ENCODE measurements at regions not wholly inside any gene's neighbourhood (a gene's known extent, or its start where the extent isn't known, plus 50 kb on each side); places are given as distances from the start of the nearest gene placed in this dataset.

DNA sequence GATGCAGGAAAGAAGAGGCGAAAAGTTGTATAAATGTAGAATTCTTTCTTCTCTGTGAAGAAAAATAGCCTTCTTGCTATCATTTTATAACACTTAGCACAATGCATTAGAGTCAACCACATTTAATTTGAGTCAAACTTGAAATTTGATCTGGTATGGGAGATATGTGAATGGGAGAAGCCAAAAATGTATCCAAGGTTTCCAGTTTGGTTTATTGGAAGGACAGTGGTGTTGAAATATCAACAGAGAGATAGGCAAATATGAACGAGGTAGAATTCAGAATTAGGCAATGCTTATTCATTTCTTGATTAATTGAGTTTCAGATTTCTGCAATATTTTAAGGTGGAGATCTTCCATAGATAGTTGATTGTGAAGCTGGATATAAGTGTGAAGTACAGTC lies 991.9 kb upstream of the CHAC2 start:
- ATAC-seq (ENCODE audit: low FRiP score in 2 of 2): no peak
- Histone ChIP-seq H3K27ac (no peak overlapping the region), H3K4me1 (no peaks in the 10 kb centered on the region)

DNA sequence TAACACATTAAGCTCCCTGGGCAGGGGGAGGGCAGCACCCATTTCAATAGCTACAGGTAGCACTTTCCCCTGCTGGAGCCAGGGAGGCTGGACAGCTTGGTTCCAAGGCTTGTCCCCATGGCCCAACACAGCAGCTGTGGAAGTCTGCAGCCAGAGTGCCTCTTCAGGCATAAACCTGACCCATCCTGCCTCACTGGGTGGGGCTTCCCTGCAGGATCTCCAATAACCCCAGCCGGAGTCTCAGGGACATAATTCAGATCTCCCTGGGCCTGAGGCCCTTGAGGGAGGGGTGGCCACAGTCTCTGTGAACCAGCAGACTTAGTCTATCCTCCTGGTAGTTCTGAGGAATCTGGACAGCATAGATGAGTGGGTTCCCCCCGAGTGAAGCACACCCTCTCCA lies 1001.9 kb upstream of the CHAC2 start:
- H3K36me3 ChIP-seq: no peaks in the 10 kb centered on the region
- no peak overlapping the region for H3K4me3 ChIP-seq
- H3K9me3 ChIP-seq: no peaks in the 10 kb centered on the region
- WGBS, 2 donors: 85% methylated on average over 2 of the region's 2 CpGs; no CpG with 5 or more reads in 1 of the 2 donors
- ATAC-seq (ENCODE audit: low FRiP score in 2 of 2) (no peak), DNase-seq (no peak)
- no peak for TF ChIP-seq POLR2A (IDR thresholded peaks at IDR 0.05)
- TF ChIP-seq EP300 (IDR thresholded peaks at IDR 0.05): no peak
- no peak for TF ChIP-seq POLR2AphosphoS5 (IDR thresholded peaks at IDR 0.05)
- TF ChIP-seq, protein P1, sequence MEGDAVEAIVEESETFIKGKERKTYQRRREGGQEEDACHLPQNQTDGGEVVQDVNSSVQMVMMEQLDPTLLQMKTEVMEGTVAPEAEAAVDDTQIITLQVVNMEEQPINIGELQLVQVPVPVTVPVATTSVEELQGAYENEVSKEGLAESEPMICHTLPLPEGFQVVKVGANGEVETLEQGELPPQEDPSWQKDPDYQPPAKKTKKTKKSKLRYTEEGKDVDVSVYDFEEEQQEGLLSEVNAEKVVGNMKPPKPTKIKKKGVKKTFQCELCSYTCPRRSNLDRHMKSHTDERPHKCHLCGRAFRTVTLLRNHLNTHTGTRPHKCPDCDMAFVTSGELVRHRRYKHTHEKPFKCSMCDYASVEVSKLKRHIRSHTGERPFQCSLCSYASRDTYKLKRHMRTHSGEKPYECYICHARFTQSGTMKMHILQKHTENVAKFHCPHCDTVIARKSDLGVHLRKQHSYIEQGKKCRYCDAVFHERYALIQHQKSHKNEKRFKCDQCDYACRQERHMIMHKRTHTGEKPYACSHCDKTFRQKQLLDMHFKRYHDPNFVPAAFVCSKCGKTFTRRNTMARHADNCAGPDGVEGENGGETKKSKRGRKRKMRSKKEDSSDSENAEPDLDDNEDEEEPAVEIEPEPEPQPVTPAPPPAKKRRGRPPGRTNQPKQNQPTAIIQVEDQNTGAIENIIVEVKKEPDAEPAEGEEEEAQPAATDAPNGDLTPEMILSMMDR (IDR thresholded peaks at IDR 0.05): no peak
- no peak overlapping the region for H3K27ac ChIP-seq
- no peaks in the 10 kb centered on the region for H3K27me3 ChIP-seq
- H3K4me1 ChIP-seq: no peaks in the 10 kb centered on the region

More for the DNA sequence above, 991.9 kb upstream of the CHAC2 start:
- no peak overlapping the region for H3K4me3 ChIP-seq
- no peaks in the 10 kb centered on the region for H3K36me3 ChIP-seq
- no peak for DNase-seq
- H3K9me3 ChIP-seq: no peaks in the 10 kb centered on the region
- no peaks in the 10 kb centered on the region for H3K27me3 ChIP-seq
- TF ChIP-seq POLR2A (IDR thresholded peaks at IDR 0.05): no peak
- WGBS, 2 donors: 67 to 71% methylated on average over 2 of the region's 2 CpGs

- Histone ChIP-seq H3K27me3 (no peaks in the 10 kb centered on the region), H3K36me3 (no peaks in the 10 kb centered on the region), H3K4me1 (no peaks in the 10 kb centered on the region), H3K9me3 (peaks cover 0 to 16% (median 0%) of the 10 kb centered on the region in 4 donors), H3K27ac (no peak overlapping the region), H3K4me3 (no peak overlapping the region)
- ATAC-seq (ENCODE audit: low FRiP score in 2 of 2) (no peak), DNase-seq (no peak)
- 82 to 84% methylated on average over 3 of the region's 3 CpGs for WGBS, 2 donors
- TF ChIP-seq POLR2AphosphoS5 (IDR thresholded peaks at IDR 0.05): no peak
- TF ChIP-seq EP300 (IDR thresholded peaks at IDR 0.05): no peak
- TF ChIP-seq POLR2A (IDR thresholded peaks at IDR 0.05): no peak
Observed at GRCh38 chr2:52749764-52750163, 1017.8 kb upstream of the CHAC2 start.

GRCh38 chr2:52745144-52745543 lies 1022.5 kb upstream of the CHAC2 start:
- Histone ChIP-seq H3K27me3 (no peaks in the 10 kb centered on the region), H3K36me3 (no peaks in the 10 kb centered on the region), H3K9me3 (peaks cover 0 to 16% (median 0%) of the 10 kb centered on the region in 4 donors), H3K4me3 (no peak overlapping the region), H3K4me1 (no peaks in the 10 kb centered on the region), H3K27ac (no peak overlapping the region)
- ATAC-seq (ENCODE audit: low FRiP score in 2 of 2): no peak
- WGBS, 2 donors: 81 to 89% methylated on average over 1 of the region's 1 CpG
- TF ChIP-seq EP300 (IDR thresholded peaks at IDR 0.05) (no peak), POLR2A (IDR thresholded peaks at IDR 0.05) (no peak), POLR2AphosphoS5 (IDR thresholded peaks at IDR 0.05) (no peak)
- TF ChIP-seq, protein P1 (IDR thresholded peaks at IDR 0.05): no peak
- no peak for DNase-seq

GRCh38 chr2:52732849-52733395 lies 1034.7 kb upstream of the CHAC2 start:
- Histone ChIP-seq H3K27me3 (no peaks in the 10 kb centered on the region), H3K4me1 (no peaks in the 10 kb centered on the region), H3K4me3 (no peak overlapping the region), H3K9me3 (peaks cover 0 to 2% (median 0%) of the 10 kb centered on the region in 4 donors), H3K27ac (no peak overlapping the region), H3K36me3 (no peaks in the 10 kb centered on the region)
- no peak for DNase-seq
- ATAC-seq (ENCODE audit: low FRiP score in 2 of 2): no peak
- 62 to 67% methylated on average over 3 of the region's 3 CpGs for WGBS, 2 donors
- no peak for TF ChIP-seq POLR2AphosphoS5 (IDR thresholded peaks at IDR 0.05)
- TF ChIP-seq, protein P1 (IDR thresholded peaks at IDR 0.05): no peak
- TF ChIP-seq POLR2A (IDR thresholded peaks at IDR 0.05): no peak
- TF ChIP-seq EP300 (IDR thresholded peaks at IDR 0.05): no peak

DNA sequence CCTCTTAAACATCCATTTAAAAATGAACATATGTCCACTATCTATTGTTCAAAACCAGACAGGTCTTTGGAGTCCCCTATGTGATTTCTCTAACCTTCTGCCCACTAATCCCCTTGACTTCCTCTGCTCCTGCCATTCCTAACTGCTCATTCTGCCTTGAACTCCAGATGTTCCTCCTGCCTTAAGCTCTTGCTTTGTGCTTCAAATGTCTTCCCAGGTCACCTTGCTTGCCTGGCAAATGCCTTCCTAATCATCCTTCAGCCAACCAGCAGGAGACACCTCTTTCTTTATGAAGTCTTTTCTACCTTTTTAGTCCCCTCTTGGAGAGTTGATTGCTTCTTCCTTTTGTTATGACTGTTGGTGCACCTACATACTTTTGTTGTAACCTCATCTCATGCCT lies 1043.0 kb upstream of the CHAC2 start:
- no peaks in the 10 kb centered on the region for H3K4me1 ChIP-seq
- no peaks in the 10 kb centered on the region for H3K27me3 ChIP-seq
- ATAC-seq (ENCODE audit: low FRiP score in 2 of 2): no peak
- no peak overlapping the region for H3K4me3 ChIP-seq
- H3K27ac ChIP-seq: no peak overlapping the region
- no peak for DNase-seq
- H3K9me3 ChIP-seq: peaks cover 0 to 3% (median 0%) of the 10 kb centered on the region in 4 donors
- H3K36me3 ChIP-seq: no peaks in the 10 kb centered on the region
- TF ChIP-seq, protein P1 (IDR thresholded peaks at IDR 0.05): no peak
- TF ChIP-seq POLR2AphosphoS5 (IDR thresholded peaks at IDR 0.05): no peak
- TF ChIP-seq EP300 (IDR thresholded peaks at IDR 0.05): no peak
- no peak for TF ChIP-seq POLR2A (IDR thresholded peaks at IDR 0.05)
